ENCODE measurements at regions not wholly inside any gene's neighbourhood (a gene's known extent, or its start where the extent isn't known, plus 50 kb on each side); places are given as distances from the start of the nearest gene placed in this dataset.
A peak's percentile ranks its signal among the peaks of the same experiment; 100 is the strongest.

GRCh38 chr17:63113167-63113566 lies 147.1 kb downstream of the TANC2 start:
- Histone ChIP-seq H3K9me2 (replicated peaks; ENCODE audit: low read depth, low read length) (no peaks in the 10 kb centered on the region), H3K4me1 (ENCODE audit: insufficient read depth, low read length, poor library complexity, severe bottlenecking) (no peaks in the 10 kb centered on the region), H3K9me3 (ENCODE audit: insufficient read depth, low read depth, low read length) (no peaks in the 10 kb centered on the region), H3K9ac (ENCODE audit: low read depth, low read length, poor library complexity, severe bottlenecking) (no peak overlapping the region), H3K79me2 (ENCODE audit: insufficient read depth, low read length) (no peaks in the 10 kb centered on the region), H3F3A (ENCODE audit: low read depth) (no peaks in the 10 kb centered on the region), H3K36me3 (ENCODE audit: insufficient read depth, low read length) (no peaks in the 10 kb centered on the region), H3K4me2 (ENCODE audit: low read depth, low read length, poor library complexity, severe bottlenecking) (no peak overlapping the region), H4K20me1 (ENCODE audit: insufficient read depth, low read length, poor library complexity, severe bottlenecking) (no peaks in the 10 kb centered on the region), H2AFZ (ENCODE audit: low read length) (no peak overlapping the region), H3K4me3 (ENCODE audit: low read length, poor library complexity, severe bottlenecking) (no peak overlapping the region), H3K27me3 (ENCODE audit: insufficient read depth, low read length, poor library complexity, severe bottlenecking) (no peaks in the 10 kb centered on the region)
- TF ChIP-seq CTCF (conservative IDR thresholded peaks at IDR 0.05; ENCODE audit: low read length) = peak; percentile 59
- TF ChIP-seq EZH2phosphoT487 (IDR thresholded peaks at IDR 0.05; ENCODE audit: borderline replicate concordance) = no peak

GRCh38 chr17:63116228-63116627 lies 150.2 kb downstream of the TANC2 start:
- TF ChIP-seq EZH2phosphoT487 (IDR thresholded peaks at IDR 0.05; ENCODE audit: borderline replicate concordance) (no peak), CTCF (conservative IDR thresholded peaks at IDR 0.05; ENCODE audit: low read length) (no peak)

GRCh38 chr17:63116967-63117830 lies 151.2 kb downstream of the TANC2 start:
- Histone ChIP-seq H2AFZ (ENCODE audit: low read length) (no peak overlapping the region), H3K4me1 (ENCODE audit: insufficient read depth, low read length, poor library complexity, severe bottlenecking) (no peaks in the 10 kb centered on the region), H3K36me3 (ENCODE audit: insufficient read depth, low read length) (no peaks in the 10 kb centered on the region), H3F3A (ENCODE audit: low read depth) (no peaks in the 10 kb centered on the region), H3K4me2 (ENCODE audit: low read depth, low read length, poor library complexity, severe bottlenecking) (no peak overlapping the region), H3K79me2 (ENCODE audit: insufficient read depth, low read length) (no peaks in the 10 kb centered on the region), H3K9me2 (replicated peaks; ENCODE audit: low read depth, low read length) (no peaks in the 10 kb centered on the region), H3K4me3 (ENCODE audit: low read length, poor library complexity, severe bottlenecking) (no peak overlapping the region), H3K9ac (ENCODE audit: low read depth, low read length, poor library complexity, severe bottlenecking) (no peak overlapping the region), H3K9me3 (ENCODE audit: insufficient read depth, low read depth, low read length) (no peaks in the 10 kb centered on the region), H3K27me3 (ENCODE audit: insufficient read depth, low read length, poor library complexity, severe bottlenecking) (no peaks in the 10 kb centered on the region), H4K20me1 (ENCODE audit: insufficient read depth, low read length, poor library complexity, severe bottlenecking) (no peaks in the 10 kb centered on the region)
- TF ChIP-seq CTCF (conservative IDR thresholded peaks at IDR 0.05; ENCODE audit: low read length) (no peak), EZH2phosphoT487 (IDR thresholded peaks at IDR 0.05; ENCODE audit: borderline replicate concordance) (no peak)

More at GRCh38 chr17:63116228-63116627, 150.2 kb downstream of the TANC2 start:
- H3K9ac ChIP-seq (ENCODE audit: low read depth, low read length, poor library complexity, severe bottlenecking) = no peak overlapping the region
- H3K9me3 ChIP-seq (ENCODE audit: insufficient read depth, low read depth, low read length) = no peaks in the 10 kb centered on the region
- no peaks in the 10 kb centered on the region for H3F3A ChIP-seq (ENCODE audit: low read depth)
- H3K4me3 ChIP-seq (ENCODE audit: low read length, poor library complexity, severe bottlenecking) = no peak overlapping the region
- no peaks in the 10 kb centered on the region for H4K20me1 ChIP-seq (ENCODE audit: insufficient read depth, low read length, poor library complexity, severe bottlenecking)
- H3K79me2 ChIP-seq (ENCODE audit: insufficient read depth, low read length) = no peaks in the 10 kb centered on the region
- H3K9me2 ChIP-seq (replicated peaks; ENCODE audit: low read depth, low read length) = no peaks in the 10 kb centered on the region
- H3K27me3 ChIP-seq (ENCODE audit: insufficient read depth, low read length, poor library complexity, severe bottlenecking) = no peaks in the 10 kb centered on the region
- no peaks in the 10 kb centered on the region for H3K36me3 ChIP-seq (ENCODE audit: insufficient read depth, low read length)
- no peak overlapping the region for H3K4me2 ChIP-seq (ENCODE audit: low read depth, low read length, poor library complexity, severe bottlenecking)
- no peak overlapping the region for H2AFZ ChIP-seq (ENCODE audit: low read length)
- H3K4me1 ChIP-seq (ENCODE audit: insufficient read depth, low read length, poor library complexity, severe bottlenecking) = no peaks in the 10 kb centered on the region
